GM12878 (cell line): ENCODE measurements at regions not wholly inside any gene's neighbourhood (a gene's known extent, or its start where the extent isn't known, plus 50 kb on each side); places are given as distances from the start of the nearest gene placed in this dataset.

Source experiments
- CHD1 ChIP-seq: IDR thresholded peaks from 2 replicates; pipeline ENCODE4 v1.6.1; 2012; ENCODE audit warnings: low read depth, low read length, improper control_type of control experiment
- CTCF ChIP-seq, 3 experiments: IDR thresholded peaks in 2 of 3; conservative IDR thresholded peaks in 1 of 3; 2 replicates each; pipeline ENCODE4 v1.5.1; 2011; ENCODE audit warnings: low read depth in 3 of 3, low read length in 3 of 3, mild to moderate bottlenecking in 3 of 3, control low read depth in 2 of 3, moderate library complexity in 2 of 3, inconsistent platforms in 1 of 3, mixed read lengths in 1 of 3; ENCODE audit not compliant: control insufficient read depth in 2 of 3, insufficient read depth in 1 of 3; ENCODE audit errors: extremely low read depth in 1 of 3
- ESRRA ChIP-seq: IDR thresholded peaks from 2 replicates; pipeline ENCODE4 v1.6.1; 2012; ENCODE audit warnings: mild to moderate bottlenecking, low read length, improper control_type of control experiment
- ETV6 ChIP-seq, 2 experiments: fragments of 450-650 bp in 1 of 2; IDR thresholded peaks in 1 of 2; conservative IDR thresholded peaks in 1 of 2; 2 replicates each; pipeline ENCODE4 v1.6.1; 2014; ENCODE audit warnings: antibody characterized with exemption in 1 of 2, borderline replicate concordance in 1 of 2, low read depth in 1 of 2, mild to moderate bottlenecking in 1 of 2, moderate library complexity in 1 of 2
- HDGF ChIP-seq: fragments of 450-650 bp; IDR thresholded peaks from 2 replicates; pipeline ENCODE4 v1.6.1; 2016; ENCODE audit warnings: antibody characterized with exemption
- MAX ChIP-seq: IDR thresholded peaks from 2 replicates; pipeline ENCODE4 v1.6.1; 2012; ENCODE audit warnings: low read depth, low read length, improper control_type of control experiment
- RELA ChIP-seq: fragments of 450-650 bp; IDR thresholded peaks from 2 replicates; pipeline ENCODE4 v1.8.0; 2014; ENCODE audit warnings: borderline replicate concordance; ENCODE audit not compliant: partially characterized antibody
- REST ChIP-seq: IDR thresholded peaks from 2 replicates; pipeline ENCODE4 v1.6.1; 2012; ENCODE audit warnings: mild to moderate bottlenecking, low read depth, low read length
- RFX5 ChIP-seq: IDR thresholded peaks from 2 replicates; pipeline ENCODE4 v1.6.1; 2011; ENCODE audit warnings: low read depth, low read length, improper control_type of control experiment
- SIN3A ChIP-seq: IDR thresholded peaks from 2 replicates; pipeline ENCODE4 v1.6.1; 2012; ENCODE audit warnings: low read depth, low read length, improper control_type of control experiment
- SUZ12 ChIP-seq: fragments of 200-600 bp; sonication (generic); IDR thresholded peaks from one replicate; pipeline ENCODE4 v1.6.1; 2018; ENCODE audit warnings: antibody characterized with exemption, mild to moderate bottlenecking; ENCODE audit not compliant: unreplicated experiment
- TAF1 ChIP-seq: IDR thresholded peaks from 2 replicates; pipeline ENCODE4 v1.6.1; 2011; ENCODE audit warnings: mild to moderate bottlenecking, low read depth, low read length, borderline replicate concordance
- YY1 ChIP-seq: IDR thresholded peaks from 2 replicates; pipeline ENCODE4 v1.6.1; 2011; ENCODE audit warnings: low read depth, mild to moderate bottlenecking, low read length
- ZNF274 ChIP-seq: IDR thresholded peaks from one replicate; pipeline ENCODE4 v1.8.0; 2011; ENCODE audit not compliant: insufficient read length, insufficient read depth

GRCh38 chr15:20642054-20642767, 100.6 kb upstream of the GOLGA6L6 start:
- no peak for TF ChIP-seq ETV6 (conservative IDR thresholded peaks at IDR 0.05 in 1 of 2, IDR thresholded peaks at IDR 0.05 in 1 of 2; ENCODE audit: borderline replicate concordance in 1 of 2, low read depth in 1 of 2)
- TF ChIP-seq HDGF: no peak
- TF ChIP-seq YY1: no peak
- TF ChIP-seq SIN3A: no peak
- TF ChIP-seq CTCF (IDR thresholded peaks at IDR 0.05 in 2 of 3, conservative IDR thresholded peaks at IDR 0.05 in 1 of 3; ENCODE audit: control insufficient read depth in 2 of 3, extremely low read depth in 1 of 3, insufficient read depth in 1 of 3, low read depth in 3 of 3, low read length in 3 of 3): no peak
- no peak for TF ChIP-seq TAF1
- no peak for TF ChIP-seq RELA
- TF ChIP-seq REST: no peak
- no peak for TF ChIP-seq MAX
- TF ChIP-seq CHD1: no peak
- no peak for TF ChIP-seq ESRRA
- TF ChIP-seq ZNF274: no peak
- no peak for TF ChIP-seq RFX5
- no peak for TF ChIP-seq SUZ12
